ENCODE measurements at regions not wholly inside any gene's neighbourhood (a gene's known extent, or its start where the extent isn't known, plus 50 kb on each side); places are given as distances from the start of the nearest gene placed in this dataset.

DNA sequence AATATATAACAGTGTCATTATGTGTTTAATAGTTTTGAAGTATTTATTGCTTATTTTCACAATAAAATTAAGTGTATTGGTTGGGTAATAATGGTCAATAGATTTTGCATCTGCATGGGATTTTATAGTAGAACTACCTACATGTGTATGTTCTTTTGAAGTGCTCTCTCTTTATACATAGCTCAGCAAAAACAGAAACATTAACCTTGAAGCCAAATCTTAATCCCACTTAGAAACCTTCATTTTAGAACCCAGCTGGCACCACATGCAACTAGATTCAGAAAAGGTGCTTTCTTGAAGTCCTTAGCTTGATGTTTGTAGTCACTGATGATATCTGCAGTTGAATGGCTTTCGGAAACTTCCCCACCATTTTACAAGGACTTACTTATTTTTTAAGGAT is 146.9 kb upstream of the IL12A start:
- Mint-ChIP-seq H3K4me3 (no peak overlapping the region), H3K27me3 (peaks cover 7 to 18% of the 10 kb centered on the region in 2 donors), H3K27ac (no peak overlapping the region), H3K9me3 (no peaks in the 10 kb centered on the region), H3K4me1 (peaks cover 9 to 17% of the 10 kb centered on the region in 2 donors), H3K36me3 (no peaks in the 10 kb centered on the region)
- ATAC-seq (replicated peaks) (no peak), DNase-seq (no peak)

DNA sequence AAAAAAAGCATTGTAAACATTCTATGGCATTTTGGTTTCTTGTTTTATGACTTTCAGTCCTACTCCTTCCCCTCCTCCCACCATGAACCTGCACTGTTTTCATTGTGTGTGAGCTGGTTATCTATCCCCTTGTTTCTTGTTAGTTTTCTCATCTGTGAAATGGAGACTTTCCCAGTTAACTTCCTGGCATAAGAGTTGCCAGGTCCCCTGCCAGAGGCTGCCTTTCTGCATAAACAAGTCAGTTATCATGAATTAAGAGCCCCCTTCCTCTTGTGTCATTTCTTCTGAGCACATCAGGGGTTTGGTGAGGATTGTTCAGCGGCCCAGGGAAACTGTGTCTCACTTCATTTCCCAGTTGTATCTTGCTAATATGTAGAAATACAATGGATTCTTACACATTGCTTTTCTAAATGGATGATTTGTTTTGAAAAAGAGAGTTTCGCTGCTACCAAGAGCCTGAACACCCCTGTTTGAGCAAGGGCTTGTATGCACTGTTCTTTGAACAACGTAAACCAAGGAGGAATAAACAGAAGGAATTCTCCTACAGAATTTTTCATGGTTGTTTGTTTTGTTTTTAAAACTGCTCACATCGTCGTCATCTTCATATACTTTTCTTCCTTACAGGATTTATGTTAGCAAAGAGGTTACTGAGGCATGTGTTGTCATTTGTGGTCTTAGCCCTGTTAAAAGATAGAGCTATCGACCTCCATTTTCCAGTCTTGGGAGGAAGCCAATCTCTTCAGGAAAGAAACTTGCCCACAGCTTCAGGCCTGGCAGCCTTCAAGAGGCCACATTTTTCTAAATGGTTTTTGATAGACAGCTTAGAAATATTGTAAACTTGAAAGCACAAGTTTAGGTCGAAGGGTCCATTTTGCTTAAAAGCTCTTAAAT is 144.6 kb upstream of the IL12A start:
- no peaks in the 10 kb centered on the region for H3K36me3 Mint-ChIP-seq
- H3K4me1 Mint-ChIP-seq, result peaks cover 9 to 17% of the 10 kb centered on the region in 2 donors
- no peak overlapping the region for H3K4me3 Mint-ChIP-seq
- H3K9me3 Mint-ChIP-seq, result no peaks in the 10 kb centered on the region
- ATAC-seq (replicated peaks), result no peak
- H3K27ac Mint-ChIP-seq, result no peak overlapping the region
- peaks cover 7 to 18% of the 10 kb centered on the region in 2 donors for H3K27me3 Mint-ChIP-seq
- no peak for DNase-seq

DNA sequence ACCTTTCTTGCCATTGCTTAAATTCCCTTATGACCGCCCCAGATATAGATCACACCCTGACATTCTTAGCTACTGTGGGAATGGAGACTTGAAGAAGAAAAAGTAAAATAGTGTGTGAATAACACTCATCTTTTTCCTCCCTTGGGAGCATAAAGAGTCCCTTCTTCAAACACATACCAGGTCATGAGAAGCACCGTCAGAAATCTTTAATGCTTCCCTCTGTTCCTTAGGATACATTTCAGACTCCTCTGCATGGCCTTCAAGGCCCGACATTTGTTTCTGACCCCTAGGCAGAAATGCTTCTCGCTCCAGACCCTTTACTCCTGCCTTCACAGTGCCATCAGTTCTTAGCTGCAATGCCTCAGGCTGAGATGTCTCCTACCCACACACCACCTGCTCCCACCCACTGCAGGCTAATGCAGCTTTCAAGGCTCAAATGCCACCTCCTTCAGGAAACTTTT is 143.8 kb upstream of the IL12A start:
- peak in 1 of 2 donors; percentile 23 for ATAC-seq (replicated peaks)
- H3K27me3 Mint-ChIP-seq, result peaks cover 5 to 15% of the 10 kb centered on the region in 2 donors

DNA sequence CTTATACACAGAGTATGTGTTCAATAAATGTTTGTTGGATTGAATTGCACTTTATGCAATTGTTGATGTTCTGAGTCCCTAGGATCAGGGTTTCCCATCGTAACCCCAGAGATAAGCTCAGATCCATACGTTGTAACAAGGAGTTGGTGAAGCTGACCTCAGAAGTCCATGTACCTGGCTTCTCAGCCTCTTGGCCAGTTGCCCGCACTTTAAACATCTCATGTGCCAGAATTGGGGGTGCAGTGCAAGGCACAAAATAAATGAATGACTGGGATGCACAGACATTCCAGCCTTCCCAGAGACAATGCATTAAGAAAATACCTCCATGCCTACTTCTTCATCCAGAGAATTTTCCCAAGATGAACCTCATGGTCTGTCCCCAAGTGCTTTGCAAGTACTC is 142.9 kb upstream of the IL12A start:
- Mint-ChIP-seq H3K27ac (no peak overlapping the region), H3K4me3 (no peak overlapping the region), H3K36me3 (peaks cover 0 to 2% of the 10 kb centered on the region in 2 donors)

More for the DNA sequence above, 143.8 kb upstream of the IL12A start:
- no peak overlapping the region for H3K27ac Mint-ChIP-seq
- peaks cover 8 to 14% of the 10 kb centered on the region in 2 donors for H3K4me1 Mint-ChIP-seq
- H3K4me3 Mint-ChIP-seq, result no peak overlapping the region
- no peaks in the 10 kb centered on the region for H3K36me3 Mint-ChIP-seq
- H3K9me3 Mint-ChIP-seq, result no peaks in the 10 kb centered on the region
- DNase-seq, result no peak

DNA sequence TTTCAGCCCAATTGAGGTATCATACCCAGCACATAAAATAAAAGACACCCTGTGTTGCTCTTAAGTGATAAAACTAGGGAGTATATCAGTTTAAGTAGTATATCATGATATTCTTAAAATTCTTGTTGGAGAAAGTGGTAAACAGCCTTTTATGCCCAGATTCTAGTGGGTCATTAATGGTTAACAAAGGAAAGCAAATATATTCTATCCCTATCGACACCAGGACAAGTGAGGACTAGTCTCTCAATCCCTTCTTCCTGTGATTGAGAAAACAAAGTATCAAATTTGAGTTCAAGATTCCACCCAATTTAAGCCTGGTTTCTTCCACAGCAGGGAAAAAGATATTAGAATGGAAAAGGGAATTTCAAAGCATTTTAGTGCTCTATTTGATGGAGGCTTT is 142.4 kb upstream of the IL12A start:
- Mint-ChIP-seq H3K9me3 (peaks cover 4% of the 10 kb centered on the region in 2 donors), H3K4me3 (no peak overlapping the region), H3K27ac (no peak overlapping the region), H3K27me3 (peaks cover 0 to 11% of the 10 kb centered on the region in 2 donors), H3K36me3 (peaks cover 0 to 2% of the 10 kb centered on the region in 2 donors), H3K4me1 (peaks cover 5 to 8% of the 10 kb centered on the region in 2 donors)
- DNase-seq (no peak), ATAC-seq (replicated peaks) (no peak)

More for the DNA sequence above, 142.9 kb upstream of the IL12A start:
- ATAC-seq (replicated peaks), result no peak
- DNase-seq, result no peak
- H3K9me3 Mint-ChIP-seq, result peaks cover 4% of the 10 kb centered on the region in 2 donors
- peaks cover 5 to 8% of the 10 kb centered on the region in 2 donors for H3K4me1 Mint-ChIP-seq
- H3K27me3 Mint-ChIP-seq, result peaks cover 0 to 11% of the 10 kb centered on the region in 2 donors

DNA sequence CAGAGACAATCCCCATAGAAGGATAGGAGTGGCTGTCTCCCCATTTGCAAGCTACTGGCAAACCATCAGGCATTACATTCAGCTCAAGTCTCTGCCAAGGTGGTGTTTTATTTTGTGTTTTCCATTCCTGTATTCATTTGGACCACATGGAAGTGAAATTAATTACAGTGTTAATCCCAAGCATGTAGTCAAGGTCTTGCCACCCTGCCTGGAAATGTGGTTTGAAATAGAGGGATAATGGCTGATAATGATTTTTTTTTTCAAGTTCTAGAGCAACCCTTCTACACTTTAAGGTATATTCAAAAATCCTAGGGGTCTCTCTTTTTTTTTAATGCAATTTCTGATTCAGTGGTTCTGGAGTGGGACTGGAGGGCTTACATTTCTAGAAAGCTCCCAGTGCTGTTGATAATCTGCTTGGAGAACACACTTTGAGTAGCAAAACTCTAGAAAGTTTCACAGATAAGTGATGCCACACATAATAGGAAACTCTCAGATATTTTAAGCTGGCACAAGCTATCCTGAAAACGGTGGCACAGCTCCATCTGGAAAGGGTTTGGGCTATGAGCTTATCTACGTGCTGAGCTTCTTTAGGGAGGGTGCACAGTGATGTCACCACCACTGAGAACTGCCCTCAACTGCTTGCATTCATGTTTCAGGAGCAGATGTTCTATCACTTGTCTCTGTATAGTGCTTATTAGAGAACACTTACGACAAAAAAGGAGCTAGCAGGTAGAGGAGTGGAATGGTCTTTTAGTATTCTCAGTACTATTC is 140.1 kb upstream of the IL12A start:
- Mint-ChIP-seq H3K27ac (no peak overlapping the region), H3K4me1 (peaks cover 10 to 19% of the 10 kb centered on the region in 2 donors), H3K9me3 (peaks cover 4% of the 10 kb centered on the region in 2 donors), H3K27me3 (peaks cover 7 to 14% of the 10 kb centered on the region in 2 donors), H3K4me3 (no peak overlapping the region), H3K36me3 (peaks cover 2 to 3% of the 10 kb centered on the region in 2 donors)
- ATAC-seq (replicated peaks), result no peak
- no peak for DNase-seq

DNA sequence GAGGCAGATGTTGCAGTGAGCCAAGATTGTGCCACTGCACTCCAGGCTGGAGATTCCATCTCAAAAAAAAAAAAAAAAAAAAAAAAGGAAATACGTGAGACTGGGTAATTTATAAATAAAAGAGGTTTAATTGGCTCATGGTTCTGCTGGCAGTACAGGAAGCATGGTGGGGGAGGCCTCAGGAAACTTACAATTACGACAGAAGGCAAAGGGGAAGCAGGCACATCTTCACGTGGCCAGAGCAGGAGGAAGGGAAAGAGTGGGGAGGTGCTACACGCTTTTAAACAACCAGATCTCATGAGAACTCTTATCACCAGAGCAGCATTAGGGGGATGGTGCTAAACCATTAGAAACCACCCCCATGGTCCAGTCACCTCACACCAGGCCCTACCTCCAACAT is 138.2 kb upstream of the IL12A start:
- H3K9me3 Mint-ChIP-seq, result peaks cover 4% of the 10 kb centered on the region in 2 donors
- peaks cover 6 to 11% of the 10 kb centered on the region in 2 donors for H3K4me1 Mint-ChIP-seq
- no peak overlapping the region for H3K27ac Mint-ChIP-seq
- ATAC-seq (replicated peaks) (no peak), DNase-seq (no peak)
- H3K36me3 Mint-ChIP-seq, result peaks cover 2 to 3% of the 10 kb centered on the region in 2 donors
- H3K27me3 Mint-ChIP-seq, result peaks cover 7 to 8% of the 10 kb centered on the region in 2 donors
- H3K4me3 Mint-ChIP-seq, result no peak overlapping the region

DNA sequence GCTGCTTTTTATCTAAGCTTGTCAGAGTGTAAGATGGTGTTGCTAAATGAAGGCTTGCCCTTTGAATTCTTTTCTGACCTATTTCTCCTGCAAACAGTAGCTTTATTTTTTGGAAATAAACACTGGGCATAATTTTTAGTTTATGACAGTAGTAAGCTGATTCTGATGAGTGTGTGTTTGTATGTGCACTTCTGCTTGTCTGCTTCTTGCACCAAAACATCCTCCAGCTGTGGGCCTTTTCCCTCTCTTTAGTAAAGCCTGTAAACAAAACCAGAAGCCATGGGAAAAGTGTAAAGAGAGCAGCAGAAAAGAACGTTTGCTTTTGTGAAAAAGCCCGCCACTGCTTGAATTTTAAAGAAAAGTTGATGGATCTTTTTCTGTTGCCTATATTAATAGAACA is 136.4 kb upstream of the IL12A start:
- peaks cover 4% of the 10 kb centered on the region in 2 donors for H3K9me3 Mint-ChIP-seq
- H3K27me3 Mint-ChIP-seq, result peaks cover 7 to 8% of the 10 kb centered on the region in 2 donors
- H3K27ac Mint-ChIP-seq, result no peak overlapping the region
- no peak for DNase-seq
- H3K4me1 Mint-ChIP-seq, result peaks cover 15 to 29% of the 10 kb centered on the region in 2 donors
- peak overlapping the region in 1 of 2 donors; percentile 39 for H3K4me3 Mint-ChIP-seq
- ATAC-seq (replicated peaks), result no peak
- H3K36me3 Mint-ChIP-seq, result peaks cover 2 to 3% of the 10 kb centered on the region in 2 donors

DNA sequence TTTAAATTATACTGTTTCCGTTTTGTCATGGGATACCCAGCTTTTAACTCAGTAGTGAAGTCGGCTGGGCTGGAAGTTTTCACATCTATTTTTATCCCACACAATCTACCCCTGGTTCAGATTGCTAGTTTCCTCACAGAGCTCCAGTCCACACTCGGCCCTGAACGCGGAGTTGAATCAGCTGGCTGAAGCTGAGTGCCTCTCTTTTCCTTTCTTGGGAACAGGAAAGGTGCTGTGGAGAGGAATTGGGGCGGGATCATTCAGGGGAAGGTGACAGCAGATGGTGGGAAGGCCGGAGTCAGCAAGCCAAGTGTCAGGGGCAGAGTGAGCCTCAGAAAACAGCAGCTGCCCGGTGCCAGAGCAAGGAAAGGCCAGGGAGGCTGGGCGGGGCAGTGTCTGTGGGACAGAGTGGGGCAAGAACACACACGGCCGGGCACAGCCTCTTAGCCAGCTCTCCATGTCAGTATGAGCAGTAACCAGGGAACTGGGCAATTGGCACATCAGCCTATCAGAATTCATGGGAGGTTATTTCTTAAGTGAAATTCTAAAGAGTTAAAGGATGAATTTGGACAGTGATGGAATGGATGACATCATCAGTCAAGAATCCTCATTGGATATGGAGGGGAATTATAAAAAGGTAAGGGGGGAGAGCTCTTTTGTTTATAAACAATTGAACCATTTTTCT is 135.7 kb upstream of the IL12A start:
- Mint-ChIP-seq H3K4me1 (peaks cover 16 to 32% of the 10 kb centered on the region in 2 donors), H3K27ac (peak overlapping the region; percentile 49), H3K36me3 (peaks cover 2 to 3% of the 10 kb centered on the region in 2 donors), H3K9me3 (peaks cover 4% of the 10 kb centered on the region in 2 donors), H3K27me3 (peaks cover 7 to 8% of the 10 kb centered on the region in 2 donors), H3K4me3 (peak overlapping the region; percentile 23 to 58)
- ATAC-seq (replicated peaks), result no peak
- DNase-seq, result no peak

DNA sequence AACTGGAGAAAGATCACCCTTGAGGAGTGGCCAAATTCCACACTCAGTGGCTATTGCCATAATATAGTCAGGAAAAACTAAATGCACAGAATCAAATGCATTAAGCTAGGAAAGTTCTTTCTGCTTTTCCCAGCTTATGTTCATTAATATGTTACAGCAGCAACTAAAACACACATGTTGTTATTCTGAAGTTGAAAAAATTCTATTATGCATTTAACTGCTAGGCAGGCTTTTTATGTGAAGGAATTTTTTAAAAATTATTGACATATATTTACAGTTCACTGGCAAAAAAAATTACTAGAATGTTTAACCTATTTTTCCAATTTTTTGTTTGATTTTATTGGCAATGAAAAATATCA is 135.2 kb upstream of the IL12A start:
- peaks cover 16 to 32% of the 10 kb centered on the region in 2 donors for H3K4me1 Mint-ChIP-seq
- H3K4me3 Mint-ChIP-seq, result no peak overlapping the region
- peaks cover 4% of the 10 kb centered on the region in 2 donors for H3K9me3 Mint-ChIP-seq
- no peak for DNase-seq
- peaks cover 2 to 3% of the 10 kb centered on the region in 2 donors for H3K36me3 Mint-ChIP-seq
- ATAC-seq (replicated peaks), result no peak
- H3K27me3 Mint-ChIP-seq, result peaks cover 7 to 8% of the 10 kb centered on the region in 2 donors
- H3K27ac Mint-ChIP-seq, result no peak overlapping the region

DNA sequence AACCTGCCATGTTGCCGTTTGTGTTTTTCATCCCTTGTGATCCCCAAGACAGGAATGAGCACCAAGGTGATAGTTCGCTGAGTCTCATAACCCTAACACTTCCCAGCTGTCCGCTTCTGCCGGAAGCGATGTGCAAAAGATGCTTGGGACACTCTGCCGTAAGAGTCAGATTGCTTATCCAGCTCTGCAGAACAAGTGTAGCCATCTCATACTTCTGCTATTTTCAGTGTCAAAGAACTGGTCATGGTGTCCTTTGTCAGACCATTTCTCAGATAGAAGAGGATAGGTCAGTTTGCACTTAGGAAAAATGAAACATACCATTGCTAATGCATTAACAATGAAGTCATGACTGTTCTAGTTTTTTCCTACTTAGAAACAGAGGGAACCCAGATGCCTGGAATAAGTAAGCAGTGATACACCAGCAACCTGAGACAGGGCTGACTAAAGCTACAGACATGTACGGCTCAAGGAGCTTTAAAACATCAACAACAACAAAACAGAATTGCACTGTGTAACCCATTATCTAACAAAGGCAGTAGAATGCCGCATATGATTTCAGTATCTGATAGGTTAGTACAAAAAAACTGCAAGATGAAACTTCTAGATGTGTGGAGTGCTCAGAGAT is 134.0 kb upstream of the IL12A start:
- Mint-ChIP-seq H3K27ac (no peak overlapping the region), H3K9me3 (peaks cover 4% of the 10 kb centered on the region in 2 donors), H3K27me3 (peaks cover 7 to 8% of the 10 kb centered on the region in 2 donors), H3K36me3 (peaks cover 2 to 3% of the 10 kb centered on the region in 2 donors), H3K4me3 (no peak overlapping the region), H3K4me1 (peaks cover 16 to 32% of the 10 kb centered on the region in 2 donors)
- ATAC-seq (replicated peaks) (no peak), DNase-seq (no peak)

DNA sequence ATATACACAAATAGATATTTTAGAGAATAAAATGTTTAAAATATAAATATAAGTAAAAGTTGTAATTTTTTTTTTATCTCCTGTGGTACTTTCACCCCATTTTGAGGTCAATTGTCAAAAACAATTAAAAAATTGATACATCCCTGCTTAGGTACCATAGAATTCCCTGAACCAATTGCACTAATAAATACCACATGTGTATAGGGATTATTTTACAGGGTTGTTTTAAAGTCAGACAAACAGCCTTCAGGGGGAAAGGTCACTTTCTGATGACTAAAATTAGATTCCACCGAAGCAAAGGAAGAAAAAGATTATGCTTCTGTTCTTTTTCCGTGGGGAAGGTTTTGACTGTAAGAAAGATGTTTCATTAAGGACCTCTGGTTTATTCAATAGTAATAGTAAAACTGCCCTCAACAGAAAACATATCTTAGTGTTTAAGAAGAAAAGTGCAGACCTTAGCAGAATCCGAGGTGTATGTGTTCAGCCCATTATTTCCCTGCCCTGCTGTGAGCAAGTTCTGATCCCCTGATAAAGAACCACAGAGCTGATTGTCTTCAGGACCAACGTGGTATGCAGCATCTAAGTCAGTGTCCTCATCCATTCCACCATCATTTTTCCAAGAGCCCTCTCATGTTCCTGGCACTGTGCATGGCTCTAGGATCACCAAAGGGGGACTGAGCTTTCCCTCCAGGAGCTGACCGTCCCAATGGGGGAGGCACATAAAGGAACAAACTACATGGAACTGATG is 132.9 kb upstream of the IL12A start:
- peaks cover 7 to 8% of the 10 kb centered on the region in 2 donors for H3K27me3 Mint-ChIP-seq
- DNase-seq (no peak), ATAC-seq (replicated peaks) (peak in 1 of 2 donors; percentile 36)
- peaks cover 0 to 3% of the 10 kb centered on the region in 2 donors for H3K36me3 Mint-ChIP-seq
- no peak overlapping the region for H3K27ac Mint-ChIP-seq
- no peak overlapping the region for H3K4me3 Mint-ChIP-seq
- no peaks in the 10 kb centered on the region for H3K9me3 Mint-ChIP-seq
- peaks cover 26 to 43% of the 10 kb centered on the region in 2 donors for H3K4me1 Mint-ChIP-seq

DNA sequence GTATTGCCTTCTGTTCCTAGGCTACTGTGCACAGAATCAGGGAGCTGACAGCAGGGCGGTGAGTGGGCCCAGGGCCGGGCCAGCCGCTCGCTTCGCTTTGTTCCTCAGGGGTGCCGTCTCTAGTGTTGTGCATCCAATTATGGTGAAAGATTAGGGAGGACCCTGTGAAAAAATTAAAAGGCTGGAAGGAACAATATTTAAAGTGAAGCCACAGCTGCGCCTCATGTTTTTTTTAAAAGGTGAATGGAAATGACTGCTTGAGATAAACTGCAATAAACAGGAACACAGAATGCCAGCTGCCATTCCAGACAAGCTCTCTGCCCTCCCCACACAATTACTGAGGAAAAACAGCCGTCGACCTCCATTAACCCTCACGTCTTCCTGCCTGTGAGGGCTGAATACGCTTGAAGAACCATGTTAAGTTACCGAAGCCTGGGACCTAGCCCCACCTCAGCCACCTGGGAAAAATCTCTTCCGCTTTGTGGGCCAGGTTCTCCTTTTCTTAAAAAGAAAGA is 132.0 kb upstream of the IL12A start:
- Mint-ChIP-seq H3K36me3 (peaks cover 0 to 3% of the 10 kb centered on the region in 2 donors), H3K4me3 (peak overlapping the region in 1 of 2 donors; percentile 58), H3K4me1 (peaks cover 32 to 51% of the 10 kb centered on the region in 2 donors), H3K27me3 (peaks cover 7 to 8% of the 10 kb centered on the region in 2 donors), H3K9me3 (no peaks in the 10 kb centered on the region), H3K27ac (no peak overlapping the region)
- no peak for DNase-seq
- ATAC-seq (replicated peaks), result no peak

Measured in stimulated activated naive B cell treated with anti-CD40 and anti-IgM and Interleukin-4, amounts not matched to agents 10 μg/mL and 1 μg/mL and 100 μg/mL, for 72 hours (primary cell).